HG02610 (cell line): ENCODE measurements at regions not wholly inside any gene's neighbourhood (a gene's known extent, or its start where the extent isn't known, plus 50 kb on each side); places are given as distances from the start of the nearest gene placed in this dataset.
"Not testable (repeated sequence)": the region's sequence is repeated elsewhere in the genome, so short reads cannot be mapped to it uniquely, and the experiment has no call there.

Experiments used
- ATAC-seq: cut with Tn5 transposase; IDR thresholded peaks from one replicate; pipeline ENCODE4 v1.9.1; 2021; ENCODE audit warnings: mild to moderate bottlenecking, moderate library complexity; ENCODE audit not compliant: unreplicated experiment

GRCh38 chr5:154653764-154654485, 101.3 kb upstream of the LARP1 start:
- ATAC-seq, result no peak

GRCh38 chr5:154653418-154653763, 101.8 kb upstream of the LARP1 start:
- no peak for ATAC-seq

DNA sequence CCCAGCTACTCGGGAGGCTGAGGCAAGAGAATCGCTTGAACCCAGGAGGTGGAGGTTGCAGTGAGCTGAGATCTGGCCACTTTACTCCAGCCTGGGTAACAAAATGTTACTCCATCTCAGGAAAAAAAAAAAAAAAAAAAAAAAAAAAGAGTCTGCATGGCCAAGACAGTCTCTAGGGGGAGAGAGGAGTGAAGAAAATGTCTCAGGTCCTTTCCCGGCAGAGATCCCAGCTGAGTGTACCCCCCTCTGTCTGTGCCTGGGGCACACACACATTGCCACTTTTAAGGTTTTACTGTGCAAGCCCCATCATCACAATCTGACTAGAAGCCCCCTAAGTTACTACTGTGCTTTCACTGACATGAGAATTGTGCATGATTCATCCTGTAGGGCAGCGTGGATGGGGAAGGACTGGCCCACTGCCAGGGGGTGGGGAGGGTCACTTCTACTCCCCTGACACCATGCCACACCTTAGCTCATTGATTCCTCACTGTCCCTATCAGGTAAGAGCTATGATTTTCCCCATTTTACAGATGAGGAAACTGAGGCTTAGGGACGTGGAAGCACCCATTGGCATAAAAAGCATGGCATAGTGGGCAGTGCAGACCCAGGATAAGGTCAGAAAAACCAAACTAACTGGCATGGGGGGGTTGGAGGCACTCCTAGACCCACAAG, 102.3 kb upstream of the LARP1 start:
- ATAC-seq, result no peak

- ATAC-seq, result not testable (repeated sequence)
These were observed 103.4 kb upstream of the LARP1 start for GRCh38 chr5:154651795-154652194.

DNA sequence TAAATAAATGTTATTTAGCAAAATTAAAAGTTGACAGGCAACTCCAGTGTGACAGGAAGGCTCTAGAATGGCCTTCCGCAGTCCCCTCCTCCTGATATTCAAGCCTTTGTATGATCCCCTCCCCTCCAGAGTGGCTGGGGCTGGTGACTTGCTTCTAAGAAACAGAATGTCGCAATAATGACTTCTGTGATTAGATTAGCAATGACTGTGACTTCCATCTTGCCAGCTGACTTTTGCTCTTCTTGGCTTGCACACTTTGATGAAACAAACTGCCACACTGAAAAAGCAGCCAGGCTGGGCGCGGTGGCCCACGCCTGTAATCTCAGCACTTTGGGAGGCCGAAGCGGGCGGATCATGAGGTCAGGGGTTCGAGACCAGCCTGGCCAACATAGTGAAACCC, 106.5 kb upstream of the LARP1 start:
- ATAC-seq, result no peak

GRCh38 chr5:154648229-154648628, 106.9 kb upstream of the LARP1 start:
- ATAC-seq, result no peak

GRCh38 chr5:154647761-154648145, 107.4 kb upstream of the LARP1 start:
- no peak for ATAC-seq

GRCh38 chr5:154647114-154647760, 107.9 kb upstream of the LARP1 start:
- no peak for ATAC-seq

- no peak for ATAC-seq
These were observed 108.4 kb upstream of the LARP1 start for GRCh38 chr5:154646745-154647113.

GRCh38 chr5:154644745-154645411, 110.3 kb upstream of the LARP1 start:
- ATAC-seq, result no peak

DNA sequence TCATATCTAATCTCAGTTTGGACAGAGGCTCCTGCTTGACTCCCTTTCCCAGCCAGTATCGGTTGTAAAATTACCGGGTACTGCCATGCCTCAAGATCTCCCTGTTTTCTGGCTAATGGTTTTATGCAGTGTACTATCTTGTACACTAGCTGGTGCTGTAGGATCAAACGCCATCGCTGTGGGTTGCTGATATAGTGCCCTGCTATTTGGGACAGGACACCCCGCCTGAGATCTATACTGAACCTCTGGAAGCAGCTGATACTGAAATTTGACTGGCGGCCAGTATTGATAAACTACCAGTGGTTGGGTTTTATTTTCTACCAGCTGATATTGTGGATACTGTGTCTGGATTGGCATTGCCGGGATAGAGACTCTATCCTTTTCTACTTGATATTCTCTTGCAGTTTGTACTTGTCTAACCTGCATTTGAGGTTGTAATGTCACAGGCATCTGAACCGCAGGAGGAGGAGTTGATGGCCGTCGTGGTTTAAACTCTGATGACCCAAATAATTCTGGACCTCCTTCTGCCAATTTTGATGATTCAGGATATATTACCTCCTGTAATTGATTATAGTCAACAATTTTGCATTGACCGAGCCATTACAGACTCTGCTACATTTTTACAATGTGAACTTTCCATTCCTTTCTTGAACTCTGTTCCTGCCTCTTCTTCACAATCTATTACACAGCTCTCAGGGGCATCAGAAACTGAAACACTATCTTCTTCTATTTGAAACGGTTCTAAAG, 112.5 kb upstream of the LARP1 start:
- ATAC-seq, result no peak

DNA sequence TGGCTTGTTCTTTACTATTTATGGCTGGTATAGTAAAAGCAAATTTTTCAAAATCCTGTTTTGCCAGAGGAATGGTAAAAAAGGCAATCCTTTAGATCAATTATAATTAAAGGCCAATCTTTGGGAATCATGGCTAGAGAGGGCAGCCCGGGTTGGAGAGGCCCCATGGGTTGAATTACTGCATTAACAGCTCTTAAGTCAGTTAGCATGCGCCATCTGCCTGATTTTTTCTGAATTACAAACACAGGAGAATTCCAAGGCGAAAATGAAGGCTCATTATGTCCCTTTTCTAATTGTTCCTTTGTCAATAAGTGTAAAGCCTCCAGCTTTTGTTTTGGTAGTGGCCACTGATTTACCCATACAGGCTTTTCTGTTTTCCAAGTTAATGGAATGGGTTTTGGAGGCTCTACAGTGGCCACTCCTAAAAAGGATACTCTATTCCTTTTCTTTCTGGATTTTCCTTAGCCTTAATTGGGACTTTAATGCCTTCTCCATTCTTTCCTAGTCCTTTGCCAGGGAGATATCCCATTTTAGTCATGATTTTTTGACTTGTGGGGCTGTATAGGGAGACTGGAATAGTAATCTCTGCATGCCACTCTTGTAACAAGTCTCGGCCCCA, 114.9 kb upstream of the LARP1 start:
- ATAC-seq, result not testable (repeated sequence)

- ATAC-seq, result not testable (repeated sequence)
These were observed 118.4 kb upstream of the LARP1 start for GRCh38 chr5:154636786-154637185.

DNA sequence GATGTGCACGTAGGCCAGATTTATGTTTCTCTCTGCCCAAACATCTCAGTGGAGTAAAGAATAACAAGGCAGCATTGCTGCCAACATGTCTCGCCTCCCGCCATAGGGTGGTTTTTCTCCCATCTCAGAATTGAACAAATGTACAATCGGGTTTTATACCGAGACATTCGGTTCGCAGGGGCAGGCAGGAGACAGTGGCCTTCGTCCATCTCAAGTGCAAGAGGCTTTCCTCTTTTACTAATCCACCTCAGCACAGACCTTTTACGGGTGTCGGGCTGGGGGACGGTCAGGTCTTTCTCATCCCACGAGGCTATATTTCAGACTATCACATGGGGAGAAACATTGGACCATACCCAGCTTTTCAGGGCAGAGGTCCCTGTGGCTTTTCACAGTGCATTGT, 118.9 kb upstream of the LARP1 start:
- ATAC-seq, result not testable (repeated sequence)

DNA sequence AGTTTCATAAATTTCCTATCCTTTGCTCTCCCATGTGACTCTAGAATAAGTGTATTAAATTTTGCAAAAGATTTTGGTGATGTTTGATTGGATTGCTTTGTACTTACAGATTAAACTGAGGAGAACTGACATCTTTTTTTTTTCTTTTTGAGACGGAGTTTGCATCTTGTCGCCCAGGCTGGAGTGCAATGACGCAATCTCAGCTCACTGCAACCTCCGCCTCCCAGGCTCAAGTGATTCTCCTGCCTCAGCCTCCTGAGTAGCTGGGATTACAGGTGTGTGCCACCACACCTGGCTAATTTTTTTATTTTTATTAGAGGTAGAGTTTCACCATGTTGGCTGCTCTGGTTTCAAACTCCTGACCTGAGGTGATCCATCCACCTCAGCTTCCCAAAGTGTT, 121.4 kb upstream of the LARP1 start:
- ATAC-seq, result not testable (repeated sequence)

GRCh38 chr5:154631141-154631540, 124.0 kb upstream of the LARP1 start:
- ATAC-seq, result no peak

DNA sequence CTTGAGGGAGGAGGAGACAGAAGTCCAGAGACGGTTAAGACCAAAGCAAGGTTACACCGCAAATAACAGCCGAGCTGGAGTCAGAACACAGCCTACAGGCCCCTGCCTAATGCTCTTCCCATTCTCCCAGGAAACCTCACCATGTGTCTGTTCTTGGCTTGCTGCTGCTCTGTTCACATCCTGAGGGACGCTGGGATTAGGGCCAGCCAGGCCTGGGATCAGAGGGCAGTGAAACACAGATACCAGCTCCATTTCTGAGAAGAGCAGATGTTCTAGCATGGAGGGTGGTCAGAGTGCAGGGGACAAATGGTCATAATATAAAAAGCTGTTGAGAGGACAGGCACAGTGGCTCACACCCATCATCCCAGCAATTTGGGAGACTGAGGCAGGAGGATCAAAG, 124.8 kb upstream of the LARP1 start:
- ATAC-seq, result no peak

- ATAC-seq, result no peak
These were observed 126.5 kb upstream of the LARP1 start for GRCh38 chr5:154628685-154629084.

GRCh38 chr5:154627698-154628678, 127.2 kb upstream of the LARP1 start:
- no peak for ATAC-seq
